ENCODE measurements at regions not wholly inside any gene's neighbourhood (a gene's known extent, or its start where the extent isn't known, plus 50 kb on each side); places are given as distances from the start of the nearest gene placed in this dataset.

- TF ChIP-seq POLR2A (IDR thresholded peaks at IDR 0.05; ENCODE audit: low read depth, low read length) (no peak), POLR2AphosphoS5 (IDR thresholded peaks at IDR 0.05; ENCODE audit: low read depth, low read length) (no peak)
These were observed 811.5 kb upstream of the SEL1L start for GRCh38 chr14:82345184-82345583.
